K562 (cell line): ENCODE measurements at regions not wholly inside any gene's neighbourhood (a gene's known extent, or its start where the extent isn't known, plus 50 kb on each side); places are given as distances from the start of the nearest gene placed in this dataset.

ENCODE experiments used
- ATAC-seq: fragments of 200-7000 bp; cut with Tn5 transposase; 3 replicates; pipeline ENCODE4 v1.9.1; 2020; ENCODE audit warnings: moderate library complexity
- BruUV-seq: library from RNA; stranded (reverse); fragments of 400-500 nt; replicated peaks from 2 replicates; lab custom pipeline; 2021; lab: Mats Ljungman, UMichigan
- CTCF ChIA-PET: fragments of 300-600 bp; formaldehyde crosslinking; extraction: SDS; loops from one replicate; lab custom pipeline; 2021; ENCODE audit warnings: low intra/inter-chr PET ratio; lab: Yijun Ruan, JAX
- POLR2A ChIA-PET: fragments of 300-600, 350-650 bp; sonication (Branson Sonifier 250); formaldehyde crosslinking; extraction: SDS; loops from one replicate; lab custom pipeline; 2021; ENCODE audit warnings: antibody characterized with exemption, inconsistent platforms; lab: Yijun Ruan, JAX
- DNase-seq, 4 experiments: peaks; one replicate each; pipeline versions ENCODE4 v3.0.0 to v3.0.0-alpha.2; 2011 to 2018; ENCODE audit warnings: low spot score in 3 of 4, mixed read lengths in 3 of 4; ENCODE audit errors: extremely low read depth in 1 of 4
- FAIRE-seq: peaks from 2 replicates; lab custom pipeline; 2011; peaks lifted over from hg19 to GRCh38; lab: Jason Lieb, UNC
- H2AFZ ChIP-seq: 2 replicates; pipeline ENCODE4 v1.6.0; 2011; ENCODE audit warnings: low read depth, low read length, control low read depth, inconsistent platforms
- H3K27ac ChIP-seq: fragments of 200-600 bp; 3 replicates; pipeline ENCODE4 v1.8.0; 2011; ENCODE audit warnings: low read depth, mild to moderate bottlenecking, control low read depth, inconsistent platforms, low read length, moderate library complexity, mixed read lengths; ENCODE audit errors: extremely low read depth
- H3K27me3 ChIP-seq, 2 experiments: fragments of 300-600 bp in 1 of 2; 2 replicates in 1 of 2; 3 replicates in 1 of 2; pipeline versions ENCODE4 v1.6.0 to v1.8.0; 2011; ENCODE audit warnings: inconsistent platforms in 2 of 2, low read length in 2 of 2, mild to moderate bottlenecking in 1 of 2, mixed read lengths in 1 of 2, moderate library complexity in 1 of 2; ENCODE audit not compliant: control insufficient read depth in 2 of 2, insufficient read depth in 2 of 2
- H3K36me3 ChIP-seq: fragments of 300-600 bp; 3 replicates; pipeline ENCODE4 v1.8.0; 2011; ENCODE audit warnings: mild to moderate bottlenecking, low read length, inconsistent platforms; ENCODE audit not compliant: control insufficient read depth, insufficient read depth
- H3K4me1 ChIP-seq, 2 experiments: fragments of 200-600 bp in 1 of 2; replicated peaks in 1 of 2; 2 replicates in 1 of 2; 3 replicates in 1 of 2; pipeline versions ENCODE4 v1.5.1 to v1.8.0; 2011; ENCODE audit warnings: inconsistent platforms in 2 of 2, low read length in 2 of 2, mild to moderate bottlenecking in 1 of 2, mixed read lengths in 1 of 2, moderate library complexity in 1 of 2; ENCODE audit not compliant: control insufficient read depth in 2 of 2, insufficient read depth in 2 of 2
- H3K4me2 ChIP-seq: 2 replicates; pipeline ENCODE4 v1.6.1; 2011; ENCODE audit warnings: low read length, control low read depth, inconsistent platforms, mixed read lengths; ENCODE audit not compliant: insufficient read depth
- H3K4me3 ChIP-seq: fragments of 200-600 bp; sonication (generic), shearing (Covaris generic); 2 replicates; pipeline ENCODE4 v1.5.1; 2016; ENCODE audit warnings: control low read depth, inconsistent platforms
- H3K79me2 ChIP-seq: fragments of 200-600 bp; 3 replicates; pipeline ENCODE4 v1.8.0; 2011; ENCODE audit warnings: low read length, inconsistent platforms; ENCODE audit not compliant: control insufficient read depth, insufficient read depth
- H3K9ac ChIP-seq, 2 experiments: 2 replicates each; pipeline versions ENCODE4 v1.6.0 to v1.6.1; 2011; ENCODE audit warnings: low read depth in 2 of 2, low read length in 2 of 2, control low read depth in 1 of 2, inconsistent platforms in 1 of 2, mild to moderate bottlenecking in 1 of 2, mixed read lengths in 1 of 2; ENCODE audit not compliant: insufficient read depth in 1 of 2
- H3K9me1 ChIP-seq: one replicate; pipeline ENCODE4 v1.6.0; 2011; ENCODE audit warnings: inconsistent platforms, mild to moderate bottlenecking, low read length, moderate library complexity; ENCODE audit not compliant: control insufficient read depth, insufficient read depth
- H3K9me3 ChIP-seq: replicated peaks from 2 replicates; pipeline ENCODE4 v1.5.1; 2011; ENCODE audit warnings: low read depth, low read length, inconsistent platforms; ENCODE audit not compliant: control insufficient read depth, insufficient read depth
- H4K20me1 ChIP-seq: replicated peaks from 2 replicates; pipeline ENCODE4 v1.6.1; 2011; ENCODE audit warnings: low read length, inconsistent platforms, mixed read lengths; ENCODE audit not compliant: control insufficient read depth, insufficient read depth
- BDP1 ChIP-seq: IDR thresholded peaks from 3 replicates; pipeline ENCODE4 v1.6.1; 2011; ENCODE audit not compliant: insufficient read length, insufficient read depth
- C11orf30 ChIP-seq: fragments of 450-650 bp; IDR thresholded peaks from 2 replicates; pipeline ENCODE4 v1.6.1; 2016; ENCODE audit warnings: low read depth, mild to moderate bottlenecking
- CHD1 ChIP-seq: fragments of 200-600 bp; sonication (generic); IDR thresholded peaks from one replicate; pipeline ENCODE4 v1.6.1; 2012; ENCODE audit warnings: mild to moderate bottlenecking, moderate library complexity, low read length, inconsistent platforms
- E2F4 ChIP-seq: sonication (generic); formaldehyde crosslinking; IDR thresholded peaks from 2 replicates; pipeline ENCODE4 v1.8.0; 2022; ENCODE audit warnings: mild to moderate bottlenecking, low read depth, missing genetic modification reagents
- FOSL1 ChIP-seq: fragments of 200-800 bp; sonication (Bioruptor generic); conservative IDR thresholded peaks from 2 replicates; pipeline ENCODE4 v1.6.1; 2016; ENCODE audit warnings: missing genetic modification characterization, missing compliant biosample characterization
- FOXM1 ChIP-seq, 2 experiments: fragments of 450-650 bp in 1 of 2; sonication (generic) in 1 of 2; formaldehyde crosslinking in 1 of 2; IDR thresholded peaks; 2 replicates each; pipeline versions ENCODE4 v1.6.1 to v1.9.0; 2017 to 2022; ENCODE audit warnings: low read depth in 2 of 2, mild to moderate bottlenecking in 2 of 2, missing genetic modification reagents in 1 of 2, moderate library complexity in 1 of 2
- HINFP ChIP-seq: fragments of 450-650 bp; conservative IDR thresholded peaks from 2 replicates; pipeline ENCODE4 v1.6.1; 2016; ENCODE audit warnings: missing genetic modification characterization, low read depth, mild to moderate bottlenecking, control low read depth, missing compliant biosample characterization
- POLR2A ChIP-seq: fragments of 450-650 bp; conservative IDR thresholded peaks from 2 replicates; pipeline ENCODE4 v1.6.1; 2016
- RBM17 ChIP-seq: fragments of 200-400 bp; formaldehyde crosslinking; IDR thresholded peaks from 2 replicates; pipeline ENCODE4 v1.6.1; 2017; ENCODE audit warnings: low read depth, mild to moderate bottlenecking, low read length, borderline replicate concordance
- RBM34 ChIP-seq: fragments of 200-400 bp; formaldehyde crosslinking; IDR thresholded peaks from 2 replicates; pipeline ENCODE4 v1.6.1; 2018; ENCODE audit warnings: low read length, borderline replicate concordance; ENCODE audit not compliant: insufficient read depth
- RFX5 ChIP-seq: IDR thresholded peaks from 2 replicates; pipeline ENCODE4 v1.6.1; 2011; ENCODE audit warnings: low read depth, mild to moderate bottlenecking, improper control_type of control experiment, low read length
- SIX5 ChIP-seq, 2 experiments: IDR thresholded peaks; 2 replicates each; pipeline ENCODE4 v1.6.1; 2011; ENCODE audit warnings: low read length in 2 of 2, borderline replicate concordance in 1 of 2, low read depth in 1 of 2, mild to moderate bottlenecking in 1 of 2, moderate library complexity in 1 of 2; ENCODE audit not compliant: insufficient read depth in 1 of 2
- SMARCA5 ChIP-seq: fragments of 450-650 bp; IDR thresholded peaks from 2 replicates; pipeline ENCODE4 v1.6.1; 2016
- TAL1 ChIP-seq: fragments of 450-650 bp; IDR thresholded peaks from 2 replicates; pipeline ENCODE4 v1.6.1; 2016; ENCODE audit warnings: mild to moderate bottlenecking
- THRB ChIP-seq: fragments of 450-650 bp; formaldehyde crosslinking; conservative IDR thresholded peaks from 2 replicates; pipeline ENCODE4 v1.4.0; 2022; ENCODE audit warnings: mild to moderate bottlenecking, missing genetic modification characterization
- ZBED1 ChIP-seq: IDR thresholded peaks from 2 replicates; pipeline ENCODE4 v1.6.1; 2014
- ZBTB1 ChIP-seq: sonication (generic); formaldehyde crosslinking; IDR thresholded peaks from 2 replicates; pipeline ENCODE4 v1.8.1; 2023; ENCODE audit warnings: missing genetic modification reagents, low read depth, mild to moderate bottlenecking, borderline replicate concordance
- ZNF561 ChIP-seq: fragments of 450-650 bp; formaldehyde crosslinking; conservative IDR thresholded peaks from 2 replicates; pipeline ENCODE4 v1.4.0; 2020; ENCODE audit warnings: mild to moderate bottlenecking, moderate library complexity
- WGBS: fragments of 100-300 bp; shearing (Covaris generic); methylation state at CpG from one replicate; pipeline ENCODE4 v1.1.6; 2016; ENCODE audit warnings: low coverage, mixed read lengths; ENCODE audit not compliant: insufficient coverage; ENCODE audit errors: missing lambda C conversion rate; 5-methylcytosine and 5-hydroxymethylcytosine counted together
- in situ Hi-C: fragments of 300-500 bp; cut with MboI; formaldehyde crosslinking; loops from 4 replicates; pipeline ENCODE4 v1.15.0; 2018; ENCODE audit warnings: inconsistent platforms, mixed read lengths
- intact Hi-C: fragments of 100-400 bp; cut with micrococcal nuclease; formaldehyde crosslinking; loops from 2 replicates; pipeline ENCODE4 v1.14.2; 2022

GRCh38 chrX:102832661-102833060 lies 104.4 kb upstream of the RAB40AL start (continued):
- TF ChIP-seq THRB: no peak

DNA sequence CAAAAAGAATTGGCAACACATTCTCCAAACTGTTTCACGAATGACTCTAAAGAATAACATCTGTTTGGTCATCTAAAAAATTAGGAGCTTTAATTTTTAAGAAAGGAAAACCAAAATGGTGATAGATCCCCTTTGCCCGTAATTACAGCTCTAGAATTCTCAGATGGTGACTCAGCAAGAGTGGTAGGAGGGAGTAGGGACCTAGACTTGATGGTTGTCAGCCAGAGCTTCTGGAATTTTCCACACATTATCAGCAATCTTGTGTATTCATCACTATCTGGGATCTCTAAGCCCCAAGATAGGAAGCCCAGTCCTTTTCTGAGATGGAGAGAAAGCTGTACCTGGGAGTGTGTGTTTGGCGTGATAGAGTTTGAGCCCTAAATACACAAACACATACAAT lies 103.9 kb upstream of the RAB40AL start:
- CTCF ChIA-PET: no interaction called here
- no peak for ATAC-seq

More for the DNA sequence above, 103.9 kb upstream of the RAB40AL start:
- H3K9ac ChIP-seq: no peak overlapping the region
- WGBS: 56% methylated on average over 3 of the region's 3 CpGs
- no peak for TF ChIP-seq HINFP
- no peak for TF ChIP-seq C11orf30
- TF ChIP-seq POLR2A: no peak
- no peak for TF ChIP-seq RBM17
- no peak for TF ChIP-seq SMARCA5
- TF ChIP-seq SIX5 (IDR thresholded peaks at IDR 0.05; ENCODE audit: borderline replicate concordance in 1 of 2, insufficient read depth in 1 of 2, low read depth in 1 of 2, low read length in 2 of 2): no peak
- TF ChIP-seq ZBTB1 (CRISPR knock-in tag): no peak
- no peak for TF ChIP-seq FOXM1 (IDR thresholded peaks at IDR 0.05; ENCODE audit: low read depth)
- TF ChIP-seq FOXM1 (CRISPR knock-in tag; IDR thresholded peaks at IDR 0.05; ENCODE audit: low read depth): no peak
- TF ChIP-seq RFX5: no peak
- no peak for TF ChIP-seq ZNF561 (CRISPR knock-in tag)
- TF ChIP-seq RBM34: no peak
- TF ChIP-seq FOSL1 (tag): no peak
- no peak for TF ChIP-seq ZBED1
- no peak for TF ChIP-seq E2F4 (CRISPR knock-in tag)
- no peak for TF ChIP-seq TAL1
- TF ChIP-seq BDP1: no peak
- TF ChIP-seq CHD1: no peak
- TF ChIP-seq, all 486 proteins: peak for 0
- Histone ChIP-seq H3K79me2 (no peaks in the 10 kb centered on the region), H3K27ac (no peak overlapping the region), H3K4me3 (no peak overlapping the region), H2AFZ (no peak overlapping the region), H3K9me3 (no peaks in the 10 kb centered on the region), H3K9me1 (no peaks in the 10 kb centered on the region), H3K4me2 (no peak overlapping the region), H3K27me3 (no peaks in the 10 kb centered on the region), H4K20me1 (no peaks in the 10 kb centered on the region), H3K4me1 (peaks cover 0 to 3% of the 10 kb centered on the region in 2 experiments; a peak in 1 of 5 replicates), H3K36me3 (peaks cover 11% of the 10 kb centered on the region; the same call in 1 of the 3 replicates)
- POLR2A ChIA-PET: interaction anchor here (1.0 to 1.6 kb wide), 2 partner anchors 11 to 31 kb away, joined by 4 to 10 read pairs; no protein-coding TSS in a partner anchor
- FAIRE-seq (no peak), DNase-seq (no peak)
- in situ Hi-C loops (no loop called here), intact Hi-C loops (loop anchor here (10.0 kb wide), 1 partner anchor 118 kb away; the partner anchor contains the start of gene GPRASP2)
- no TSS peak for BruUV-seq
